Endothelial cell of umbilical vein (primary cell): ENCODE measurements at regions not wholly inside any gene's neighbourhood (a gene's known extent, or its start where the extent isn't known, plus 50 kb on each side); places are given as distances from the start of the nearest gene placed in this dataset.

Experiments
- CTCF ChIP-seq, 2 donors: IDR thresholded peaks; 1 replicate in 1 of 2; 2 replicates in 1 of 2; pipeline ENCODE4 v1.5.1; 2011; ENCODE audit warnings: low read length in 2 of 2, mild to moderate bottlenecking in 2 of 2, moderate library complexity in 2 of 2, control low read depth in 1 of 2, inconsistent platforms in 1 of 2, low read depth in 1 of 2; ENCODE audit not compliant: insufficient read depth in 1 of 2; ENCODE audit errors: extremely low read depth in 1 of 2
- EZH2 ChIP-seq: IDR thresholded peaks from 2 replicates; pipeline ENCODE4 v1.6.1; 2012; ENCODE audit warnings: borderline replicate concordance, low read depth, mild to moderate bottlenecking, moderate library complexity, low read length, inconsistent platforms; ENCODE audit not compliant: severe bottlenecking
- MYC ChIP-seq: IDR thresholded peaks from one replicate; pipeline ENCODE4 v1.6.1; 2011; ENCODE audit warnings: mild to moderate bottlenecking, low read depth, low read length

DNA sequence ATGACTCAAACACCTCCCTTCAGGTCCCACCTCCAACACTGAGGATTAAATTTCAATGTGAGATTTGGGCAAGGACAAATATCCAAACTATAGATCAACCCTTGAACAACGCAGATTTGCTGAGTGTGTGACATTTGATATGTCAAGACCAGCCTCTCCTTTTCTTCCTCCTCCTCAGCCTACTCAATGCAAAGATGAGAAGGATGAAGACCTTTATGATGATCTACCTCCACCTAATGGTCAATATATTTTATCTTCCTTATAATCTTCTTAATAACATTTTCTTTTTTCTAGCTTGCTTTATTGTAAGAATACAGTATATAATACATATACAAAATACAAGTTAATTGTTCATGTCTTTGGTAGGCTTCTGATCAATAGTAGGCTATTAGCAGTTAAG lies 67.5 kb upstream of the MPPED2 start:
- TF ChIP-seq CTCF (IDR thresholded peaks at IDR 0.05; ENCODE audit: extremely low read depth in 1 of 2, insufficient read depth in 1 of 2, low read depth in 1 of 2, low read length in 2 of 2) (no peak), EZH2 (no peak), MYC (no peak)
